Stimulated activated naive CD4-positive, alpha-beta T cell treated with Interleukin-2 at 50 U/mL for 16 hours (primary cell): ENCODE measurements at regions not wholly inside any gene's neighbourhood (a gene's known extent, or its start where the extent isn't known, plus 50 kb on each side); places are given as distances from the start of the nearest gene placed in this dataset.

Experiments used
- DNase-seq: peaks from one replicate; lab custom pipeline; 2025; lab: John Stamatoyannopoulos, UW

DNA sequence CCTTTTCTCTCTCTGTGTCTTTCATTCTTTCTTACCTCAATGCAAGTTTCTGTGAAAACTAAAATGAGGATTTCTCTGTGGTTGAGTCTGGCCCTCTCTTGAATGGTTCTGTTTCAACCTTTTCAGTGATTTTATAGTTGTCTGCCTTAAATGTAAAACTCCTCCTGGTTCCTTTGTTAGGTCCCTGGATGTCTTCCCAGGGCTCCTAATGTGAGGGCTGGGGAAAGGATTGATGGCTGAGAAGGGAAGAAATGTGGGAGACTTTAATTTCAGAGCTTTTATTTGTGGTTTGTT lies 90.6 kb upstream of the GRM7 start:
- no peak for DNase-seq

DNA sequence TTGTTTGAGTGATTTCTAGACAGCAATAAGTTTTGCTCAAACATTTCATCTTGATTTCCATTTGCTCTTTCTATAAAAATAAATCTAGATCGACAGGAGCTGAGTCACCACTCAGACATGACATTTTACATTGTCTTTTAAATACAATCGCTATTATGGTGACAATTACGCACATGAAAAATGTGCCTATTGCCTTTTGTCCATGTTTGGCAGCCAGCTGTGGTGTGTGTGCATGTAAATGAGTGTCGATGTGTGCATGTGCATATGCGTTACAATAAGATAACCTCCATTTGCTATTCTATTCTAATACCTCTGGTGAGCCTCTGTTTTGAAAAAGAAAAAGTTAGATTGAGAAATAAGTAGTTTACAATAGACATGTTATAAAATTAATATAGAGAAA lies 89.7 kb upstream of the GRM7 start:
- no peak for DNase-seq

DNA sequence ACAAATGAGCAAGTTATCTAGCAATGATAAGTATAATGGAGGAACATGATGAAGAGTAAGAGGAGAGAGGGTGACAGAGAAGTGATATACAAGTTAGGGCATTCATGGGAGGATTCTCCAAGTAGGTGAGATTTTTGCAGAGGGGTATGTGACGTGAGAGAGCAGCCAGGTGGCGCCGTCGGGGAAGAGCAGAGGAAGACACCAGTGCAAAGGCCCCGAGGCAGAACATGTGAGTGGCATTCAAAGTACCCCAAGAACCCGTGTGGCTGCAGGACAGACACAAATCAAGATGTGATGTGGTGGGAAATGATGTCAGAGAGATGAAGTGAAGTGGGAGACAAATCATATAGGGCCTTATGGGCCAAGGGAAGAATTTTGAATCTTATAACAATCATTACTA lies 81.8 kb upstream of the GRM7 start:
- no peak for DNase-seq

DNA sequence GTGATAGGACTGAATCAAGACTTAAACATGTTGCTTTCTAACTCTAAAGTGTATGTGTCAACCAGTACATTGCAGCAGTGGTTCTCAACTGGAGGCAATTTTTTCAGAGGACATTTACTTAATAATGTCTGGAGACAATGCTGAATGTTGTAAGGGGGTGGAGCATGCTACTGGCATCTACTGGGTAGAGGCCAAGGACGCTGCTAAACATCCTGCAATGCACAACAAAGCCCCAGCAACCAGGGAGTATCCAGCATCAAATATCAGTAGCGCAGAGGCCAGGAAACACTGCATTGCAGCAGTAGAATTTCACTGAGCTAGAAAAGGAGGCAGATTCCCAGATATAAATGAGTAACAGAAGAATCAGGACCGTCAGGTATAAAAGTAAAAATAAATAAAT lies 79.8 kb upstream of the GRM7 start:
- DNase-seq: no peak

DNA sequence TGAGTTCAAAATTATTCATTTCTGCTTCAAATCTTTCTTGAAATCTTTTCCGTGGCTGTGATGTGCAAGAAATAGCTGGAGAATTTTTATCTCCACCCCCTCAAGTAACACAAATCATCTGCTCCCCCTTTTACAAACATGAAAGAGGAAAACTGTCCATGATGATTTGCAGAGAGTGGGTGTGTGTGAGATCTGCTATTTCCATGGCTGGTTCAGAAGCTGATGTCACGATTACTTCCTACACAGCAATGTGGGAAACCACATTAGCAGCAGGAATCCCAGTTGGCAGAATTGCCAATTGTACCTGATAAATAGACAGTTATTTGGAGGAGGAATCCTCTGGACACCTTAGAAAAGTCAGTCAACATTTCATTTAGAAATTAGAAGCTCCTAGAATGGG lies 75.2 kb upstream of the GRM7 start:
- DNase-seq: no peak

DNA sequence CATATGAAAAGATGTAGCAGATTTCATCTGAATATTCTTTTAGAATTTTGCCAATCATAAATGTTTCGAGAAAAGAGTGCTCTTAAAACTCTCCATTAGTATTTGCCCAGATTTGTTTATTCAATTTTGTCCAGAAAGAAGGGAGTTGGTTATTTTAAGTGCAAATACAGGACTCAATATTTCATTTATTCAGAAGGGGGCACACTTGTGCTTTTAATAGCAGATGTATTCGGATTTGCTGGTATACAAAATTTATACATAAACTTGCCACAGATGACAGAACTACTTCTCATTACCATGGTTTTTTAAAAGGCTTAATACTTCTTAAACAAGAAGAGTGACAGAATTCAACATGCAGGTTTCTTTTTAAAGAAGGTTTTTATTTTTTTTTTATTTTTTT lies 69.8 kb upstream of the GRM7 start:
- DNase-seq: no peak

DNA sequence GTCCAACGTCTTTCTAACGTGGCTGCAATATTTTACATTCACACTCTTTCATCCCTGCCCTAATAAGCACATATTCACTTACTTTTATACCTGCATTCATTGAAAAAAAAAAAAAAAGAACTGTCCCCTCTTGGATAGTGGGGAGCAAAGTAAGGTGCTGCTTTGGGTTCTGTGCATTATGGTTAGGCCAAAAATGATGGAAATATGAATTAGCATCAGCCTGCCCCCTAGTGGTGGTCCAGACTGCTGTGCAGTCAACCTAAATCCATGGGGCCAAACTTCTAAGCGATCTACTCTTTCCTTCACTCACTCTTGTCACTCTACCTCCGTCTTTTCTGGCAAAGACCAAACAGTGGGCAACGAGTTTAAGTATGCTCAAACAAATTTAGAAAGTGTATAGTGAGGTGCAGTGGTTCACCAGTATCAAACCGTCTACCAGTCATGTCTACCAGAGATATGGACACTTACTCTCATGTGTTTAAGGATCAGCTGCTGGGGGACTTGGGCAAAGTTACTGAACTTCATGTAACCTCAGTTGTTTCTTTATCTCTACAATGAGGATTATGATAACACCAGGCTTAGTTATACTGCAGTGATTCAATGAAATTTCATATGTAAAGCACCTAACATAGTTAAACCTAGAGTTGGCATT lies 61.5 kb upstream of the GRM7 start:
- no peak for DNase-seq

DNA sequence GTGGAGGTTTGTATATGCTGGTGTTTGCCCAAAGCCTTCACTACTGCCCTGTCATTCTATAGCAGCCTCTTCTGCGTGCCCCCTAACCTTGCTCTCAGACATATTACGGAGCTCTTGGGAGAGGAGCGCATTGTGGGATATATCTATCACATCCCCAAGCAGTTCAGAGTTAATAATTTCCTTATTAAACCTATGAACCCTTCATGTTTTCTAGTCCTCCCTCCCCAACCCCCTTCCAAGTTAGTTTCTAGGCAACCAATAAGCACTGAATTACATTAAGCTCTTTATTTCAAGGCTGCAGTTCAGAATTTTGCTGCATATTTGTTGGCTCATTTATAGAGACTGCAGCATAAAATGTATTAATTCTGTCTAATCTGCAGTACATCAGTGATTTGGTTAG lies 57.3 kb upstream of the GRM7 start:
- DNase-seq: no peak

DNA sequence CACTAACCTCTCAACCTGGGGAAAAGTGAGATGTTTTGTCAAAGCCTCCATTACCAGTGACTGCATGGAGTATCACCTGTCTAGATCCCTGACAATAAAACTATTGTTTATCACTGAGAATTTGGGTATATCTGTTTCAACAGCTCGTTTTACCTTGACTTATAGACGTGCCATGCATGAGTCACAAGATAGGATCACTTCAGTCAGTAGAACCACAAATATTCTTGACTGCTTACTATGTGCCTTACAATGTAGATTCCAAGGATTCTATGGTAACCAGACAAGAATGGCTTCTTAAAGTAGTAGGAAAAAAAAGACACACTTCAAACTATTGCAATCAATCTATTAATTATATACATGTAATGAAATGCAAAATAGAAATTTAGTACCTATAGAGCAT lies 55.7 kb upstream of the GRM7 start:
- no peak for DNase-seq

DNA sequence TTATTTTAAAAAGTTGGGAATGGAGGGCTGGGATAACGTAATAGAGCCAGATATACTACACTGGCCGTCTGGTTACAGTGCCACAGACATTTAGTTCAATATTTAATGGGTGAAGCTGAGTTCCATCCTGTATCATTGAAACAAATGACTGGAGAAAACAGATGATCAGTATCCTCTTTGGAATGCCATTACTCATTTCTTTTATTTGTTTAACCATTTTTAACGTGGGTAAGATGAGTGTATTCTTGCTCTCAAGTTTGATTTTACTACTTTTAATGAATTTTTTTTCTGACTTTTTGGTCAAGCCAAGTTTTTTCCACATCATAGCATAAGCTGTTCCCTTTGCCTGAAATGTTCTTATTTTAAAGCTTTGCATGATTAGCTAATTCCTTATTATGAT lies 53.9 kb upstream of the GRM7 start:
- no peak for DNase-seq

DNA sequence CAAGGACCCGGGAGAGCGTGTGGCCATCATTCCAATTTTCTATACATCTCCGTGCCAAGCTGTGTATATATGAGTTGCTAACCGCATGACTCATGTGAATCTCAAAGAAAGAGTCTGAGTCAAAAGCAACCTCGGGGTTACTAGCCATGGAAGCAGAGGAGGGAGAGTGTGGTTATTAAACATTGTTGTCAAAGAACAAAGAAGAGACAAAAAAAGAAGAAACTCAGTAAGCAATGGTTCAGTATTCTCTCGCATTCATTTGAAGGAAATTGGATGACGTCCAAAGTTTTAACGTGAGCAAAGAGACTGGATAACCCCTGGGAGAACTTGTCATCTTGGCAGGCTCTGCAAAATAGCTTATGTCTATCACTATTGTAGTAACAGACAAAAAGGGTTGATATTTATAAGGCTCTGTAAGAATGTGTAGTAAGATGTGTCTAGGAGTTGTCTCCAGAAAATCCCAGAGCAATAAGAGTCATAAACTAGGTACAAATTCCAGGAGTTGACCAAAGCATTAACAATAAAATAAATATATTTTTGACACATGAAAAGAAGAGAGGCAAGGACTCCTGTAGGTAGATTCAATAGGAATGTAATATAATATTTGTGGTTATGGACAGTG lies 52.8 kb upstream of the GRM7 start:
- no peak for DNase-seq

DNA sequence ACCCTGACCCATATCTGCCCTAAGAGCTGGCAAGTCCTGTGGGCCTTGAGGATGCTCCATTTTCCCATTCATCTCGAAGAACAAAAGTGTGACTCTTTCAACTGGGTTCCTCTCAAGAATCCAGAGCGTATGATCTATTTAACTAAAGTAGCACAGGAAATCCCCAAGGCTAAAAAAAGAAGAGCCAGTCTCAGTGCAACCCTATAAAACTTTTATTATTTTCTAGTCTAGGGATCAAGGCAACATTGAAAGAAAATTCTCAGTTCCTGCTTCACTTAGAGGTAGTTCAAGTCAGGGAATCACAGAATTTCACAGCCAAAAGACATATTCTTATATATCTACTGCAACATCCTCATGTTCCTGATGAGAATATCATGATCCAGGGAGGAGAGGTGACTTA lies 51.6 kb upstream of the GRM7 start:
- DNase-seq: no peak
